Body of pancreas (tissue), 4 donors: ENCODE measurements at regions not wholly inside any gene's neighbourhood (a gene's known extent, or its start where the extent isn't known, plus 50 kb on each side); places are given as distances from the start of the nearest gene placed in this dataset.

ENCODE experiments used
- CTCF ChIP-seq, 7 experiments: fragments of 450-650 bp in 4 of 7; fragments of 200-600 bp in 3 of 7; sonication (generic) in 3 of 7; IDR thresholded peaks; one replicate each; pipeline ENCODE4 v1.5.1; 2016 to 2019; ENCODE audit warnings: antibody characterized with exemption in 7 of 7
- POLR2A ChIP-seq, 3 donors: fragments of 450-650 bp; IDR thresholded peaks; one replicate each; pipeline ENCODE4 v1.6.1; 2016; ENCODE audit warnings: antibody characterized with exemption in 3 of 3, mild to moderate bottlenecking in 2 of 3

GRCh38 chr2:176854878-176855277 is 357.7 kb upstream of the HNRNPA3 start:
- TF ChIP-seq CTCF (IDR thresholded peaks at IDR 0.05) (no peak), POLR2A (IDR thresholded peaks at IDR 0.05) (no peak)
